HUES48 (cell line): ENCODE measurements at regions not wholly inside any gene's neighbourhood (a gene's known extent, or its start where the extent isn't known, plus 50 kb on each side); places are given as distances from the start of the nearest gene placed in this dataset.

Experiments used
- H3K27ac ChIP-seq: one replicate; pipeline ENCODE4 v1.7.0; 2013; ENCODE audit warnings: low read depth, low read length, inconsistent platforms
- H3K27me3 ChIP-seq: 2 replicates; pipeline ENCODE4 v1.6.1; 2013; ENCODE audit warnings: mild to moderate bottlenecking, low read length; ENCODE audit not compliant: control insufficient read depth, insufficient read depth
- H3K36me3 ChIP-seq: 2 replicates; pipeline ENCODE4 v1.6.1; 2013; ENCODE audit warnings: low read length; ENCODE audit not compliant: control insufficient read depth, insufficient read depth
- H3K4me1 ChIP-seq: 2 replicates; pipeline ENCODE4 v1.6.1; 2013; ENCODE audit warnings: mild to moderate bottlenecking, low read length; ENCODE audit not compliant: control insufficient read depth, insufficient read depth
- H3K4me3 ChIP-seq: 2 replicates; pipeline ENCODE4 v1.5.1; 2013; ENCODE audit warnings: mild to moderate bottlenecking, low read depth, low read length
- H3K9ac ChIP-seq: 2 replicates; pipeline ENCODE4 v1.6.1; 2013; ENCODE audit warnings: mild to moderate bottlenecking, low read depth, low read length, moderate library complexity
- H3K9me3 ChIP-seq: 2 replicates; pipeline ENCODE4 v1.6.1; 2013; ENCODE audit warnings: low read length; ENCODE audit not compliant: control insufficient read depth, insufficient read depth

GRCh38 chr3:1506090-1506489 lies 413.3 kb downstream of the CNTN6 start:
- H3K27me3 ChIP-seq: no peaks in the 10 kb centered on the region
- H3K4me3 ChIP-seq: peak overlapping the region; percentile 27; the same call in 1 of the 2 replicates
- no peaks in the 10 kb centered on the region for H3K9me3 ChIP-seq
- no peak overlapping the region for H3K9ac ChIP-seq
- peak overlapping the region; percentile 80 for H3K27ac ChIP-seq
- no peaks in the 10 kb centered on the region for H3K36me3 ChIP-seq
- H3K4me1 ChIP-seq: peaks cover 66% of the 10 kb centered on the region

DNA sequence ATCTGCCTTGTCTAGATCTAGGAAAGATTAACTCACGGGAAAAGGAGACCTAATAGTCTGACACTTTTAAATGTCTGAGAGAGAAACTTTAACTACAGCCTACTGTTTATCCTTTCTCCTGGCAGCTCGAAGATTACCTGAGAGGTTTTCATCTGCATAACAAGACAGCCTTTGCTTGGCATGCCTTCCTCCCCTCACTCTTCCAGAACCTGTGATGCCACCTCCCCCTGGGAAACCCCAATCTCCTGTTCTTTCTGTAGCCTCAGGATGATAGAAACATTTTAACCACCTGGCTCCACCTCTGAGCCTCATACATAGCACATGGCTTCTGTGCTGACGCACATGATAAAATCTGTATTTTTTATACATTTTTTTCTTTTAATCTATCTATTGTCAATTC lies 420.8 kb downstream of the CNTN6 start:
- H3K4me3 ChIP-seq: peak overlapping the region; percentile 7; the same call in 1 of the 2 replicates
- H3K9ac ChIP-seq: no peak overlapping the region
- H3K4me1 ChIP-seq: peaks cover 21% of the 10 kb centered on the region
- no peaks in the 10 kb centered on the region for H3K27me3 ChIP-seq
- H3K27ac ChIP-seq: peak overlapping the region; percentile 45
- no peaks in the 10 kb centered on the region for H3K9me3 ChIP-seq
- no peaks in the 10 kb centered on the region for H3K36me3 ChIP-seq

DNA sequence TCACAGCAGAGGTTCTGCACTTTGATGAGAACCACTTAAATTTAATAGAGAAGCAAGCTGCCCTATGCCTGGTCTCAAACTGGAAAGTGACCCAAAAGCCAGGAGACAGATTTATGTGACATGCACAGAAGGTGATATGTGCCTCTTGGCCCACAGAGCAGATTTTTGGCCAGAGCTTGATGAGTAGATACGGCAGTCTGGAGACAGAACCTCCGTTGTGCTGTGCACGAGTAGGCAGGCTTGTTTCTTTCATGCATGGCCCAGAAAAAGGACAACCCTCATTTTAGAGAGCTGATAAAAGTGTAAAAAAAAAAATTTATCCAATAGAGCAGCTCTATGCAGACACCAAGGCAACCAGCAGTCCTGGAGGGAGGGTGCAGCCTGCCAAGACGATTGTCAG lies 423.1 kb downstream of the CNTN6 start:
- Histone ChIP-seq H3K36me3 (no peaks in the 10 kb centered on the region), H3K9ac (no peak overlapping the region), H3K4me1 (peaks cover 21% of the 10 kb centered on the region), H3K9me3 (no peaks in the 10 kb centered on the region), H3K27me3 (no peaks in the 10 kb centered on the region), H3K4me3 (no peak overlapping the region), H3K27ac (no peak overlapping the region)

GRCh38 chr3:1527786-1528185 lies 435.0 kb downstream of the CNTN6 start:
- H3K27me3 ChIP-seq: no peaks in the 10 kb centered on the region
- H3K9ac ChIP-seq: no peak overlapping the region
- no peak overlapping the region for H3K27ac ChIP-seq
- no peaks in the 10 kb centered on the region for H3K36me3 ChIP-seq
- no peak overlapping the region for H3K4me3 ChIP-seq
- no peaks in the 10 kb centered on the region for H3K9me3 ChIP-seq
- no peaks in the 10 kb centered on the region for H3K4me1 ChIP-seq

DNA sequence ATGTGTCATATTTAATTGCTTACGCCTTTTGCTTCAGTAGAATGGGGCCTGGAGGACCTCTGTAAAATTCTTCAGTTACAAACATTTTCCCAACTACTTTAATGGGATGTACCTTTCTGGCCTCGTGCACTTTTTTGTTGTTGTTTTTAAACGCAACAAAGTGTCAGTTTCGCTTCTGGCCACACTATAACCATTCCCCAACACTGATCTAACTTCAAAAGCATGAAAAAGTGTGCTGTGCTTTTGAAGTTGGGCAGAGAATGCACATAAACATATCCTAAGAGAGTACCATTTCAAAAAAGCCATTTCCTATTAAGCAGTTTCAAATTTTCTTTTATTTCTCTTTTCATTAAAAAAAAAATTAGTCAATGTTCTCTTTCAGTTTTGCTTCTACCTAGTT lies 435.8 kb downstream of the CNTN6 start:
- no peak overlapping the region for H3K27ac ChIP-seq
- no peak overlapping the region for H3K4me3 ChIP-seq
- no peaks in the 10 kb centered on the region for H3K9me3 ChIP-seq
- no peaks in the 10 kb centered on the region for H3K27me3 ChIP-seq
- no peaks in the 10 kb centered on the region for H3K36me3 ChIP-seq
- no peaks in the 10 kb centered on the region for H3K4me1 ChIP-seq
- H3K9ac ChIP-seq: no peak overlapping the region

- no peaks in the 10 kb centered on the region for H3K9me3 ChIP-seq
- no peak overlapping the region for H3K27ac ChIP-seq
- H3K9ac ChIP-seq: no peak overlapping the region
- no peaks in the 10 kb centered on the region for H3K4me1 ChIP-seq
- no peak overlapping the region for H3K4me3 ChIP-seq
- H3K27me3 ChIP-seq: no peaks in the 10 kb centered on the region
- no peaks in the 10 kb centered on the region for H3K36me3 ChIP-seq
These were observed 436.9 kb downstream of the CNTN6 start for GRCh38 chr3:1529676-1530075.

GRCh38 chr3:1531981-1532380 lies 439.2 kb downstream of the CNTN6 start:
- H3K27ac ChIP-seq: no peak overlapping the region
- no peaks in the 10 kb centered on the region for H3K27me3 ChIP-seq
- H3K4me3 ChIP-seq: no peak overlapping the region
- H3K36me3 ChIP-seq: no peaks in the 10 kb centered on the region
- H3K9me3 ChIP-seq: 0 out of 2 replicates have a peak, but pooled peaks cover 6% of the 10 kb centered on the region
- H3K9ac ChIP-seq: no peak overlapping the region
- no peaks in the 10 kb centered on the region for H3K4me1 ChIP-seq

GRCh38 chr3:1532935-1533606 lies 440.2 kb downstream of the CNTN6 start:
- Histone ChIP-seq H3K27me3 (no peaks in the 10 kb centered on the region), H3K4me1 (no peaks in the 10 kb centered on the region), H3K9ac (no peak overlapping the region), H3K36me3 (no peaks in the 10 kb centered on the region), H3K9me3 (0 out of 2 replicates have a peak, but pooled peaks cover 6% of the 10 kb centered on the region), H3K27ac (no peak overlapping the region), H3K4me3 (no peak overlapping the region)

DNA sequence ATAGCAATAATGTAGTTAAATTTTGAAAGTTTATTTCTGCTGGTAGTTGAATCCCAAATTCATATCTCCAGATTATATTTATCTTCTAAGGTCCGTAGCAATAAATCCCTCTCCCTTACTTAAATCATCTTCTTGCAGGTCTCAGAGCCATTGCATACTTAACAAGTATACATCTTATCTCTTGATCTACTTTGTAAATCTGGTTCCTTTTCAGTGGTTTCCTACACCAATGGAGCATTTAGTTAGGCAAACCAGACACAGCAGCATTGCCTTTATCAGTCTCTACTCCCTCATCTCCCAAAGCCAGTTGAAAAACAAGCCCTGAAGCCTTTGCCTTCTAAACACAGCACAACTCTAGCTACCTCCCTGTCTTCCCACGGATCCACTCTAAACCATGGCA lies 440.9 kb downstream of the CNTN6 start:
- Histone ChIP-seq H3K9ac (no peak overlapping the region), H3K4me1 (no peaks in the 10 kb centered on the region), H3K27me3 (no peaks in the 10 kb centered on the region), H3K36me3 (no peaks in the 10 kb centered on the region), H3K27ac (no peak overlapping the region), H3K9me3 (0 out of 2 replicates have a peak, but pooled peaks cover 6% of the 10 kb centered on the region), H3K4me3 (no peak overlapping the region)

DNA sequence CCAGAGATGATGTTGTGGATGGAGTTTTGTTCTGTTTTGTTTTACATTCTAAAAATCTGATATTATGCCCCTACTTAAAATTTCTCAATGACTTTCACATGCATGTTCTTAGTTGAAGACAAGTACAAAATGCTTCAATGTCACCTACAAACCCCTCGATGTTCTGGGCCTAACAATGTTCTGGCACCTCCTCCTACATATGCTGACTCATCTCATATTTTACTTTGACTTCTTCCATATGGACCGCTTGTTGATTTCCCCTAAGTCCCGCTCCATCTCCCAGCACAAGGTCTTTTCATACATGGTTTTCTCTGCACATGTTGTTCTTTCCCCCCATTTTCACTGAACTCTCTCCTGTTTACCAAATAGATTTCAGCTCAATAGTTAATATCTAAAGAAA lies 441.4 kb downstream of the CNTN6 start:
- Histone ChIP-seq H3K27ac (no peak overlapping the region), H3K9ac (no peak overlapping the region), H3K36me3 (no peaks in the 10 kb centered on the region), H3K4me3 (no peak overlapping the region), H3K27me3 (no peaks in the 10 kb centered on the region), H3K9me3 (0 out of 2 replicates have a peak, but pooled peaks cover 6% of the 10 kb centered on the region), H3K4me1 (no peaks in the 10 kb centered on the region)

DNA sequence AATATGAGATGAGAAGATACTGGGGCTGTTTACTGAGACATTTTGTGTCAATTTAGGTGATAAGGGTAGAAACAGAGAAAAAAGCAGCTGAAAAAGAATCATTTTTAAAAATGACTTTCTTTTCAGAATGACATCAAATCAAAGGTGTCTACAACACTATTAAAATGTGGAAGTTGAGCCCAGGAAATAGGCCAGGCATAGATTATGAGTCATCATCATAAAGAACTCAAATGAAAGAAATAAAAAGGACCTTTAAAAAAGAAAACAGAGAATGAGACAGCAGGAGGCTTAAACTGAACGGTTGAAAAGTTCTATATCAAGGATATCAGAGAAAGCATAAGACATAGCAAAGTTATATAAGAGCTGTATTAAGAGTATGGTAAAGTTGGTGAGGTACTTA lies 442.5 kb downstream of the CNTN6 start:
- Histone ChIP-seq H3K9ac (no peak overlapping the region), H3K4me3 (no peak overlapping the region), H3K4me1 (no peaks in the 10 kb centered on the region), H3K27me3 (no peaks in the 10 kb centered on the region), H3K27ac (no peak overlapping the region), H3K36me3 (no peaks in the 10 kb centered on the region), H3K9me3 (0 out of 2 replicates have a peak, but pooled peaks cover 6% of the 10 kb centered on the region)
